H1 (cell line): ENCODE measurements at regions not wholly inside any gene's neighbourhood (a gene's known extent, or its start where the extent isn't known, plus 50 kb on each side); places are given as distances from the start of the nearest gene placed in this dataset.

Source experiments
- CTCF ChIA-PET: fragments of 300-600 bp; sonication (Branson Sonifier 250); formaldehyde crosslinking; loops from one replicate; lab custom pipeline; 2021; ENCODE audit not compliant: partially characterized antibody; lab: Charles Lee
- POLR2A ChIA-PET: fragments of 300-600 bp; sonication (Branson Sonifier 250); formaldehyde crosslinking; loops from one replicate; lab custom pipeline; 2021; ENCODE audit warnings: inconsistent platforms; ENCODE audit not compliant: partially characterized antibody; lab: Charles Lee
- DNase-seq, 2 experiments: peaks; one replicate each; pipeline versions ENCODE4 v3.0.0 to v3.0.0-alpha.2; 2010 to 2022; ENCODE audit warnings: low spot score in 2 of 2, low read depth in 1 of 2, mixed read lengths in 1 of 2
- FAIRE-seq: peaks from 2 replicates; lab custom pipeline; 2011; peaks lifted over from hg19 to GRCh38; lab: Jason Lieb, UNC
- H2AFZ ChIP-seq: 2 replicates; pipeline ENCODE4 v1.8.1; 2012; ENCODE audit warnings: low read length, inconsistent platforms
- H2AK5ac ChIP-seq: 2 replicates; pipeline ENCODE4 v1.6.1; 2013; ENCODE audit warnings: low read depth, low read length
- H2BK120ac ChIP-seq: replicated peaks from 2 replicates; pipeline ENCODE3; 2013; ENCODE audit warnings: low read depth, low read length, inconsistent platforms
- H2BK12ac ChIP-seq: 2 replicates; pipeline ENCODE4 v1.6.1; 2013; ENCODE audit warnings: low read depth, low read length
- H2BK15ac ChIP-seq: 2 replicates; pipeline ENCODE4 v1.6.1; 2013; ENCODE audit warnings: low read length
- H2BK20ac ChIP-seq: 2 replicates; pipeline ENCODE4 v1.6.1; 2013; ENCODE audit warnings: low read length
- H2BK5ac ChIP-seq: 2 replicates; pipeline ENCODE4 v1.6.1; 2013; ENCODE audit warnings: low read depth, low read length
- H3K14ac ChIP-seq: 2 replicates; pipeline ENCODE4 v1.6.1; 2013; ENCODE audit warnings: inconsistent platforms; ENCODE audit not compliant: insufficient read length
- H3K18ac ChIP-seq: 2 replicates; pipeline ENCODE4 v1.6.1; 2013; ENCODE audit warnings: low read length; ENCODE audit errors: extremely low read depth
- H3K23ac ChIP-seq: 2 replicates; pipeline ENCODE4 v1.6.1; 2013; ENCODE audit warnings: inconsistent platforms; ENCODE audit not compliant: insufficient read length
- H3K23me2 ChIP-seq: 2 replicates; pipeline ENCODE4 v1.6.1; 2013; ENCODE audit warnings: low read depth, low read length
- H3K27ac ChIP-seq: 2 replicates; pipeline ENCODE4 v1.6.1; 2011; ENCODE audit warnings: low read depth, low read length, inconsistent platforms
- H3K27me3 ChIP-seq, 4 experiments: replicated peaks in 1 of 4; 1 replicate in 1 of 4; 2 replicates in 3 of 4; pipeline versions ENCODE4 v1.6.1 to v1.8.1; 2011 to 2013; ENCODE audit warnings: low read length in 3 of 4, mild to moderate bottlenecking in 3 of 4, inconsistent platforms in 2 of 4, mixed read lengths in 2 of 4, moderate library complexity in 1 of 4; ENCODE audit not compliant: control insufficient read depth in 3 of 4, insufficient read depth in 3 of 4; ENCODE audit errors: extremely low read depth in 1 of 4
- H3K36me3 ChIP-seq, 4 experiments: 2 replicates each; pipeline versions ENCODE4 v1.6.1 to v1.8.1; 2011 to 2013; ENCODE audit warnings: mild to moderate bottlenecking in 4 of 4, low read length in 3 of 4, moderate library complexity in 2 of 4, control low read depth in 1 of 4, inconsistent platforms in 1 of 4; ENCODE audit not compliant: insufficient read depth in 4 of 4, control insufficient read depth in 2 of 4
- H3K4ac ChIP-seq: replicated peaks from 2 replicates; pipeline ENCODE3; 2013; ENCODE audit warnings: low read length, low read depth, mixed read lengths, inconsistent platforms; ENCODE audit not compliant: insufficient read length
- H3K4me1 ChIP-seq, 4 experiments: replicated peaks in 1 of 4; 1 replicate in 1 of 4; 2 replicates in 3 of 4; pipeline versions ENCODE4 v1.6.1 to v1.8.1; 2011 to 2013; ENCODE audit warnings: low read length in 3 of 4, inconsistent platforms in 2 of 4, mixed read lengths in 1 of 4; ENCODE audit not compliant: insufficient read depth in 4 of 4, control insufficient read depth in 3 of 4
- H3K4me2 ChIP-seq, 2 experiments: 2 replicates each; pipeline versions ENCODE4 v1.6.1 to v1.8.1; 2011 to 2013; ENCODE audit warnings: low read depth in 2 of 2, low read length in 2 of 2, control low read depth in 1 of 2, inconsistent platforms in 1 of 2, mild to moderate bottlenecking in 1 of 2; ENCODE audit not compliant: insufficient read depth in 1 of 2
- H3K4me3 ChIP-seq, 4 experiments: fragments of 200-600, 300-600 bp in 1 of 4; sonication (generic), shearing (Covaris generic), sonication (Bioruptor Twin) in 1 of 4; 2 replicates each; pipeline versions ENCODE4 v1.5.1 to v1.8.1; 2011 to 2016; ENCODE audit warnings: low read length in 4 of 4, low read depth in 3 of 4, control low read depth in 2 of 4, inconsistent platforms in 2 of 4, mild to moderate bottlenecking in 2 of 4, mixed read lengths in 1 of 4, moderate library complexity in 1 of 4; ENCODE audit not compliant: insufficient read depth in 2 of 4; ENCODE audit errors: extremely low read depth in 1 of 4
- H3K56ac ChIP-seq: replicated peaks from 2 replicates; pipeline ENCODE3; 2013; ENCODE audit warnings: low read depth, mild to moderate bottlenecking, mixed read lengths, low read length, inconsistent platforms; ENCODE audit not compliant: insufficient read length
- H3K79me1 ChIP-seq: 2 replicates; pipeline ENCODE4 v1.6.1; 2013; ENCODE audit warnings: low read depth, low read length, control low read depth
- H3K79me2 ChIP-seq, 2 experiments: 2 replicates each; pipeline versions ENCODE4 v1.6.1 to v1.8.1; 2012 to 2013; ENCODE audit warnings: low read length in 2 of 2, mild to moderate bottlenecking in 2 of 2, inconsistent platforms in 1 of 2; ENCODE audit not compliant: insufficient read depth in 2 of 2, control insufficient read depth in 1 of 2
- H3K9ac ChIP-seq, 4 experiments: replicated peaks in 1 of 4; 1 replicate in 1 of 4; 2 replicates in 3 of 4; pipeline versions ENCODE4 v1.6.1 to v1.8.1; 2011 to 2013; ENCODE audit warnings: low read depth in 3 of 4, low read length in 3 of 4, control low read depth in 2 of 4, mild to moderate bottlenecking in 2 of 4, moderate library complexity in 2 of 4, inconsistent platforms in 1 of 4; ENCODE audit errors: extremely low read depth in 1 of 4
- H3K9me3 ChIP-seq, 2 experiments: 2 replicates each; pipeline versions ENCODE4 v1.6.1 to v1.8.1; 2012 to 2013; ENCODE audit warnings: mild to moderate bottlenecking in 2 of 2, moderate library complexity in 2 of 2, control low read depth in 1 of 2, inconsistent platforms in 1 of 2, low read depth in 1 of 2, low read length in 1 of 2, mixed read lengths in 1 of 2; ENCODE audit not compliant: insufficient read depth in 2 of 2
- H4K20me1 ChIP-seq, 2 experiments: replicated peaks in 1 of 2; 2 replicates each; pipeline versions ENCODE3 to v1.8.1; 2011 to 2013; ENCODE audit warnings: inconsistent platforms in 2 of 2, low read length in 2 of 2, mild to moderate bottlenecking in 1 of 2; ENCODE audit not compliant: insufficient read depth in 2 of 2, control insufficient read depth in 1 of 2
- H4K5ac ChIP-seq: 2 replicates; pipeline ENCODE4 v1.6.1; 2013; ENCODE audit warnings: low read length, low read depth, mixed read lengths, inconsistent platforms; ENCODE audit not compliant: insufficient read length
- H4K8ac ChIP-seq: 2 replicates; pipeline ENCODE4 v1.8.0; 2013; ENCODE audit warnings: mild to moderate bottlenecking, moderate library complexity, low read length, inconsistent platforms; ENCODE audit not compliant: insufficient read depth; ENCODE audit errors: extremely low read depth
- H4K91ac ChIP-seq: replicated peaks from 2 replicates; pipeline ENCODE3; 2013; ENCODE audit warnings: low read length, mixed read lengths, inconsistent platforms; ENCODE audit not compliant: insufficient read length
- BRCA1 ChIP-seq: IDR thresholded peaks from 2 replicates; pipeline ENCODE4 v1.6.1; 2012; ENCODE audit warnings: low read depth, low read length, improper control_type of control experiment
- E2F6 ChIP-seq: IDR thresholded peaks from 2 replicates; pipeline ENCODE4 v1.6.1; 2012; ENCODE audit warnings: inconsistent platforms
- FOSL1 ChIP-seq: IDR thresholded peaks from 2 replicates; pipeline ENCODE4 v1.6.1; 2011; ENCODE audit warnings: mild to moderate bottlenecking, low read depth, low read length, moderate library complexity; ENCODE audit not compliant: insufficient read depth
- NANOG ChIP-seq: IDR thresholded peaks from 2 replicates; pipeline ENCODE4 v1.6.1; 2011; ENCODE audit warnings: low read length, low read depth, mild to moderate bottlenecking, inconsistent platforms; ENCODE audit not compliant: insufficient read depth, poor library complexity, severe bottlenecking
- POLR2A ChIP-seq, 2 experiments: IDR thresholded peaks; 1 replicate in 1 of 2; 2 replicates in 1 of 2; pipeline ENCODE4 v1.6.1; 2011; ENCODE audit warnings: low read depth in 2 of 2, low read length in 2 of 2, mild to moderate bottlenecking in 2 of 2; ENCODE audit errors: control extremely low read depth in 1 of 2
- SP1 ChIP-seq: IDR thresholded peaks from 2 replicates; pipeline ENCODE4 v1.6.1; 2011; ENCODE audit warnings: low read depth, low read length
- TBP ChIP-seq: IDR thresholded peaks from 2 replicates; pipeline ENCODE4 v1.6.1; 2011; ENCODE audit warnings: low read depth, low read length, improper control_type of control experiment
- TCF12 ChIP-seq: IDR thresholded peaks from 2 replicates; pipeline ENCODE4 v1.6.1; 2011; ENCODE audit warnings: low read depth, mild to moderate bottlenecking, low read length
- WGBS, 2 experiments: shearing (Covaris generic) in 1 of 2; methylation state at CpG; one replicate each; pipeline versions ENCODE4 v1.1.6 to v1.1.7; 2013 to 2015; ENCODE audit warnings: low lambda C conversion rate in 2 of 2, mixed read lengths in 2 of 2, inconsistent platforms in 1 of 2, low coverage in 1 of 2, missing lambda C conversion rate in 1 of 2; ENCODE audit not compliant: insufficient replicate concordance in 2 of 2, insufficient coverage in 1 of 2, insufficient read length in 1 of 2; ENCODE audit errors: extremely low coverage in 1 of 2, missing lambda C conversion rate in 1 of 2; 5-methylcytosine and 5-hydroxymethylcytosine counted together
- TF ChIP-seq, protein P1 (sequence below): IDR thresholded peaks from 2 replicates; pipeline ENCODE4 v1.6.1; 2012; ENCODE audit warnings: low read length, inconsistent platforms

DNA sequence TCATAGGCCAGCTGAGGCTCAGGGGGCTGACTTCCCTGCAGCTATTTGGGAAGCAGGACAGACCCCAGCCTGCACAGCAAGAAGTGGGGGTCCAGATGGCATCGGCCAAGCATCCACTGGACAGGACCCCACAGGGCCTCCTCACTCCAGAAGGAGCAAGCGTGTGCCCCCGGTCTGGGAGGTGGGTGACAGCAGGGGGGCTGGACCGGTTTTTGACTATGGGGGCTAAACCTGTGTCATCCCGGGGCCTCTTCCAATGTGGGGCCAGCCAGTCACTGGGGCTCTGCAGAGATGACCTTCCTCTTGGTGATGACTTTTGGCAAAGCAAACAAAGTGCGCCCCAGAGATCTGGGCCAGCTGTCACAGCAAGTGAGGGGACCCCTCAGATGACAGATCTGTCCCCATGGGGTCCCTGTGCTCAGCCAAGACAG, 163.9 kb downstream of the OLFM1 start:
- DNase-seq = no peak
- Histone ChIP-seq H4K91ac (no peak overlapping the region), H4K20me1 (no peaks in the 10 kb centered on the region), H3K4ac (no peak overlapping the region), H3K4me2 (no peak overlapping the region), H3K27ac (no peak overlapping the region), H3K36me3 (no peaks in the 10 kb centered on the region), H2AFZ (no peak overlapping the region), H3K23me2 (no peaks in the 10 kb centered on the region), H3K79me2 (no peaks in the 10 kb centered on the region), H3K18ac (no peak overlapping the region), H2AK5ac (no peak overlapping the region; the same call in 1 of the 2 replicates), H3K14ac (no peak overlapping the region), H3K4me1 (peaks cover 4 to 20% (median 17%) of the 10 kb centered on the region in 4 experiments), H3K9me3 (no peaks in the 10 kb centered on the region), H3K23ac (no peak overlapping the region), H3K9ac (no peak overlapping the region), H3K4me3 (no peak overlapping the region)
- FAIRE-seq = no peak
- CTCF ChIA-PET = interaction anchor here (0.7 to 1.8 kb wide), 5 partner anchors 8 to 93 kb away, joined by 3 to 5 read pairs (median 3); no protein-coding TSS in a partner anchor
- POLR2A ChIA-PET = no interaction called here
- no peak for TF ChIP-seq NANOG
- TF ChIP-seq, protein P1, sequence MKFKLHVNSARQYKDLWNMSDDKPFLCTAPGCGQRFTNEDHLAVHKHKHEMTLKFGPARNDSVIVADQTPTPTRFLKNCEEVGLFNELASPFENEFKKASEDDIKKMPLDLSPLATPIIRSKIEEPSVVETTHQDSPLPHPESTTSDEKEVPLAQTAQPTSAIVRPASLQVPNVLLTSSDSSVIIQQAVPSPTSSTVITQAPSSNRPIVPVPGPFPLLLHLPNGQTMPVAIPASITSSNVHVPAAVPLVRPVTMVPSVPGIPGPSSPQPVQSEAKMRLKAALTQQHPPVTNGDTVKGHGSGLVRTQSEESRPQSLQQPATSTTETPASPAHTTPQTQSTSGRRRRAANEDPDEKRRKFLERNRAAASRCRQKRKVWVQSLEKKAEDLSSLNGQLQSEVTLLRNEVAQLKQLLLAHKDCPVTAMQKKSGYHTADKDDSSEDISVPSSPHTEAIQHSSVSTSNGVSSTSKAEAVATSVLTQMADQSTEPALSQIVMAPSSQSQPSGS = no peak
- no peak for TF ChIP-seq SP1
- no peak for TF ChIP-seq TBP
- TF ChIP-seq FOSL1 = no peak
- TF ChIP-seq E2F6 = no peak
- TF ChIP-seq BRCA1 = no peak
- no peak for TF ChIP-seq TCF12
- TF ChIP-seq POLR2A (IDR thresholded peaks at IDR 0.05; ENCODE audit: control extremely low read depth in 1 of 2, low read depth in 2 of 2, low read length in 2 of 2) = no peak
- TF ChIP-seq, all 59 proteins: peak for 0
- Histone ChIP-seq H3K79me1 (no peaks in the 10 kb centered on the region), H4K8ac (peak overlapping the region; percentile 29; the same call in 1 of the 2 replicates), H3K56ac (no peak overlapping the region), H2BK120ac (no peak overlapping the region), H2BK20ac (no peak overlapping the region), H2BK12ac (0 out of 2 replicates have a peak overlapping the region, but pooled peaks have one; percentile 39), H3K27me3 (peaks cover 0 to 8% (median 0%) of the 10 kb centered on the region in 4 experiments; a peak in 3 of 7 replicates), H2BK5ac (no peak overlapping the region), H4K5ac (no peak overlapping the region), H2BK15ac (no peak overlapping the region)
- 97% methylated on average over 6 of the region's 6 CpGs; no CpG with 5 or more reads in 1 of the 2 experiments for WGBS, 2 experiments
